Retinal pigment epithelial cell (primary cell): ENCODE measurements at regions not wholly inside any gene's neighbourhood (a gene's known extent, or its start where the extent isn't known, plus 50 kb on each side); places are given as distances from the start of the nearest gene placed in this dataset.
"Not testable (repeated sequence)": the region's sequence is repeated elsewhere in the genome, so short reads cannot be mapped to it uniquely, and the experiment has no call there.

ENCODE experiments used
- DNase-seq: peaks from one replicate; pipeline ENCODE4 v3.0.0-alpha.2; 2010; ENCODE audit warnings: low read depth
- H3K4me3 ChIP-seq: 2 replicates; pipeline ENCODE4 v1.5.1; 2011; ENCODE audit warnings: mild to moderate bottlenecking, low read length, control low read depth, moderate library complexity
- CTCF ChIP-seq: conservative IDR thresholded peaks from 2 replicates; pipeline ENCODE4 v1.5.1; 2011; ENCODE audit warnings: low read depth, low read length, control low read depth, inconsistent platforms

DNA sequence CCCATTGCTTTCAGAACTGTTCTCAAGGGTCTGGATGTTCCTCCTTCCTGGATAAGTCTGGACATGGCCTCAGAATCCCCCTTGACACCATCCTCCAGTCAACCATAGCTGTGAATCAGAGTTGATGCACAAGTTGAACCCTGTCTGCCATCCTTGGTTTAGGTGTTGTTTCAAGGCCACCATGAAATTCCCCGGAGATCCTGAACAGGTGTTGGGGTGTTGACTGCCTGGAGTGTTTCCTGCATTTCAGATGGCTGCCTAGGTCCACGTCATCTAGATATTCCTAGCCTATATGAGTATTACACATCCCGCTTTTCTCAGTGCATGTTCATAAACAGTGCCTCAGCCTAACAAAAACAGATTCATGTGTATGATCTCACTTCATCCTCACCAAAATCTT lies 86.7 kb upstream of the PWP1 start:
- DNase-seq: no peak
- H3K4me3 ChIP-seq: no peak overlapping the region
- no peak for TF ChIP-seq CTCF

DNA sequence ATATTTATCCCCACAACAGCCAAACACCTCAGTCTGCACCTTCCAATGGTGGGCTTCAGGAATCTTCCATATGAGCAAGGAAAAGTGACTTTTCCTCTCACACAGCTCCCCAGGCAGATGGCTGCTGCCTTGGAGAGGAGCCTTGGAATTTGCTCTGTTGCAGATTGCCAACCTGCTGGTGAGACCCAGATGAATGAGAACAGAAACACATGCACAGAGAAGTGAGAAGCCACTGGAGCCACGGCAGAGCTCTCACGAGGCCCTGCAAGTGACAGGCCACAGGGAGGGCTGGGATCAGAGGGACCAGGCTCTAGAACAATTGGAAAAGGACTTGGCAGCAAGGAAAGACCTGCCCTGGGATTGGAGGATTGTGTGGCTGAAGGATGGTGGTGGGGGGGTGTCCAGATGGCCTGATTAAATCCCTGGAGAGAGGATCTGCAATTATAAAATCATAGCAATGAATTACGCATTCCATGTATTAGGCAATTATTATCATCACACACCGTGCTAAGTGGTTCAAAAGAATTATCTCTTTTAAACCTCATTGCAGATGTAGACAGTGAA lies 84.9 kb upstream of the PWP1 start:
- no peak for TF ChIP-seq CTCF
- DNase-seq: no peak
- no peak overlapping the region for H3K4me3 ChIP-seq

DNA sequence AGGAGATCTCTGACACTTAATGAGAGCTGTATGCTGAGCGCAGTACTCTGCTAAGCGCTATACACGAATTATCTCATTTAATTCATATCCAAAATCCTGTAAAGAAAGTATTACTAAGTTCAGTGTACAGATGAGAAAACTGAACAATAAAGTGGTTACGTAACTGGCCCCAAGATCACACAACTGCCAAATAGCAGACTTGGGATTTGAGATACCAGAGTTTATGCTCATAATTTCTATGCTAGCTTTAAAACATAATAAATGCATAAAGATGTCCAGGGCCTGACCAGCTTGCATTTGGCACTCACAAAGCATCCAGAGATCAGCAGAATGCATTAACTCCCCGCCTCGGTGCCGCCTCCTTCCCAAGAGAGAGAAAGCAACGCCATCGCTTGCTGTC lies 83.2 kb upstream of the PWP1 start:
- no peak for DNase-seq
- no peak overlapping the region for H3K4me3 ChIP-seq
- TF ChIP-seq CTCF: no peak

DNA sequence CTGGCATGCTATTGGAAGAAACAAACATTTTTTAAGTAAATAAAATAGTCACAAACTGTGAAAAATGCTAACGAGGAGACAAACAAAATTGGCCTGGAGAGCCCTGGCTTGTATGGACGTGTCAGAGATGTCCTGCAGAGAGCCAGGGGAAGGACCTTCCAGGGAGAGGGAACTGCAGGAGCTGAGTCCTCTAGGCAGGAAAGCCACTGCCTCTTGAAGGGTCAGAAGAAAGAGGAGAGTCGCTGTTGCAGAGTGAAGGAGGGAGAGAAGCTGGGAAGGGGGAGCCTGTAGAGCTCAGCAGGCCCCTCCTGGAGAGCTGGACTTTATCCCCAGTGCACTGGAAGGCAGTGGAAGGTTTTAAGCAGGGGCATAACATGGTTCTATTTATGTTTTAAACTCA lies 80.3 kb upstream of the PWP1 start:
- no peak overlapping the region for H3K4me3 ChIP-seq
- DNase-seq: no peak
- no peak for TF ChIP-seq CTCF

GRCh38 chr12:107607464-107608392 lies 77.9 kb upstream of the PWP1 start:
- TF ChIP-seq CTCF: peak; percentile 95
- H3K4me3 ChIP-seq: no peak overlapping the region
- DNase-seq: peak; percentile 17

GRCh38 chr12:107608779-107609178 lies 76.8 kb upstream of the PWP1 start:
- DNase-seq: not testable (repeated sequence)

GRCh38 chr12:107610021-107610859 lies 75.4 kb upstream of the PWP1 start:
- no peak overlapping the region for H3K4me3 ChIP-seq

More at GRCh38 chr12:107608779-107609178, 76.8 kb upstream of the PWP1 start:
- H3K4me3 ChIP-seq: not testable (repeated sequence)

More at GRCh38 chr12:107610021-107610859, 75.4 kb upstream of the PWP1 start:
- DNase-seq: peak; percentile 5
- TF ChIP-seq CTCF: peak; percentile 93
